WERI-Rb-1 (cell line): ENCODE measurements at regions not wholly inside any gene's neighbourhood (a gene's known extent, or its start where the extent isn't known, plus 50 kb on each side); places are given as distances from the start of the nearest gene placed in this dataset.
A peak's percentile ranks its signal among the peaks of the same experiment; 100 is the strongest.

Source experiments
- DNase-seq: peaks from one replicate; pipeline ENCODE4 v3.0.0-alpha.2; 2020
- H3K27ac ChIP-seq: fragments of 250-450 bp; sonication (Bioruptor Pico); 2 replicates; pipeline ENCODE4 v1.5.1; 2020; ENCODE audit warnings: mild to moderate bottlenecking, moderate library complexity
- H3K27me3 ChIP-seq: fragments of 250-450 bp; sonication (Bioruptor Pico); 2 replicates; pipeline ENCODE4 v1.5.1; 2021; ENCODE audit warnings: mild to moderate bottlenecking, low read depth, moderate library complexity; ENCODE audit not compliant: insufficient read depth, severe bottlenecking
- H3K36me3 ChIP-seq: fragments of 250-450 bp; sonication (Bioruptor Pico); 2 replicates; pipeline ENCODE4 v1.5.1; 2020; ENCODE audit warnings: mild to moderate bottlenecking, moderate library complexity
- H3K4me3 ChIP-seq: 2 replicates; pipeline ENCODE4 v1.5.1; 2011; ENCODE audit warnings: low read depth, mild to moderate bottlenecking, control low read depth, low read length
- H3K9me3 ChIP-seq: fragments of 250-450 bp; sonication (Bioruptor Pico); 2 replicates; pipeline ENCODE4 v1.5.1; 2021; ENCODE audit warnings: mild to moderate bottlenecking, moderate library complexity; ENCODE audit not compliant: severe bottlenecking
- CTCF ChIP-seq: IDR thresholded peaks from 2 replicates; pipeline ENCODE4 v1.5.1; 2011; ENCODE audit warnings: low read depth, mild to moderate bottlenecking, control low read depth, inconsistent platforms, low read length

- H3K9me3 ChIP-seq = no peaks in the 10 kb centered on the region
- no peak for TF ChIP-seq CTCF
Observed at GRCh38 chr9:89970701-89971100, 365.9 kb downstream of the GADD45G start.

DNA sequence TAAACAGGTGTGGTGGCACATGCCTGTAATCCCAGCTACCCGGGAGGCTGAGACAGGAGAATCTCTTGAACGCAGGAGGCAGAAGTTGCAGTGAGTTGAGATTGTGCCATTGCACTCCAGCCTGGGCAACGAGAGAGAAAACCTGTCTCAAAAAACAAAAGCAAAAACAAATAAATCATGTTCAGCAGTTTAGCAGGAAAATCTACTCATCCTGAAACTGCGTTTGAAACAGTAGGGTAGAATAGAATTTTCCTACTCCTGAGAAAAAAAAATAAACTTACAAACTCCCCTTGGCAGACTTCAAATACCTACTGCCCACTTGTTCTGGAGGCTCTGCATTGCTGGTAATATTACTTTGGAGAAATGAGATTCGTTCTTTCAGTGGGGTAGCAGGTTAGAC, 367.7 kb downstream of the GADD45G start:
- H3K9me3 ChIP-seq = no peaks in the 10 kb centered on the region
- H3K27ac ChIP-seq = no peak overlapping the region
- no peak overlapping the region for H3K4me3 ChIP-seq
- no peak for DNase-seq
- H3K36me3 ChIP-seq = no peaks in the 10 kb centered on the region
- TF ChIP-seq CTCF = no peak
- no peaks in the 10 kb centered on the region for H3K27me3 ChIP-seq

More at GRCh38 chr9:89970701-89971100, 365.9 kb downstream of the GADD45G start:
- no peaks in the 10 kb centered on the region for H3K36me3 ChIP-seq
- H3K4me3 ChIP-seq = no peak overlapping the region
- H3K27ac ChIP-seq = no peak overlapping the region
- DNase-seq = no peak
- H3K27me3 ChIP-seq = no peaks in the 10 kb centered on the region

GRCh38 chr9:89974582-89974981, 369.8 kb downstream of the GADD45G start:
- Histone ChIP-seq H3K27me3 (no peaks in the 10 kb centered on the region), H3K4me3 (no peak overlapping the region), H3K36me3 (no peaks in the 10 kb centered on the region), H3K9me3 (no peaks in the 10 kb centered on the region), H3K27ac (no peak overlapping the region)
- DNase-seq = no peak
- TF ChIP-seq CTCF = no peak

DNA sequence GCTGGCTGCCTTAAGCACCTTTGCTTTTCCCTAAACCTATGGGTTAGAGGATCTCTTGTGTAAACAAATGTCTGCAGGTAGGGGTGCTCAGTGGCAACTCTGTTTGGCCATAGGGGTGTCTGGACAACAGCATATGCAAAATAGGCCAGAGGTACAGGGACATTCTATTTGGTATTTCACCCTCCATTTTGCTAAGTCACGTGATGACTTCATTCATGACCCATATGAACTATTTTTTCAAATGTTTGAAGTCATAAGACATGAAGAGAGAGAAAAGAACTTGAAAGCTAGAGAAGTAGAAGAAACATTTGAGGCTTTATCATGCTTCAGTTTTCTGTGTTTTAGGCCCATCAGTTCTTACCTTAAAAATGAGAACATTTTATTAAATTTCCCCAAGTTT, 370.2 kb downstream of the GADD45G start:
- H3K27me3 ChIP-seq = no peaks in the 10 kb centered on the region
- H3K9me3 ChIP-seq = no peaks in the 10 kb centered on the region
- no peak for DNase-seq
- no peak overlapping the region for H3K27ac ChIP-seq
- TF ChIP-seq CTCF = no peak
- no peak overlapping the region for H3K4me3 ChIP-seq
- no peaks in the 10 kb centered on the region for H3K36me3 ChIP-seq

DNA sequence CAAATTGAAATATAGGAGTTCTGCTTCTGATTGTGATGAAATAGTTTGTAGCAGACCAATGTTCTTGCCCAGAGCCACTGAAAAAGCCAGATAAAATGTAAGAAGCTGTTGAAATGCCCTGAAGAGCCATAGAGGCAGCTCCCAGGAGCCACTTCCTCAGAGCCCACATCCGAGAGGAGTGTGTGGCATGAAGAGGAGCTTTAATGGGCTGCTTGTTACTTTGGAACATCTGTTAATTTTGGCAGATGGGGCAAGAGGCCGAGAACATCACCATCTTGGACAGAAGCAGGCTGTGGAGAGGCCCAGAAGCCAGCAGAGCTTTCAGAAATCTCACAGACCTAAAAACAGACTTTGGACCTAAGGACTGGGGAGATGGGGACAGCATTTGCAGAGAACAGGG, 370.8 kb downstream of the GADD45G start:
- no peaks in the 10 kb centered on the region for H3K27me3 ChIP-seq
- DNase-seq = no peak
- no peaks in the 10 kb centered on the region for H3K9me3 ChIP-seq
- H3K36me3 ChIP-seq = no peaks in the 10 kb centered on the region
- no peak overlapping the region for H3K4me3 ChIP-seq
- TF ChIP-seq CTCF = no peak
- no peak overlapping the region for H3K27ac ChIP-seq

- peak; percentile 42 for TF ChIP-seq CTCF
- H3K27me3 ChIP-seq = no peaks in the 10 kb centered on the region
- H3K4me3 ChIP-seq = no peak overlapping the region
- no peak for DNase-seq
- no peaks in the 10 kb centered on the region for H3K36me3 ChIP-seq
- H3K9me3 ChIP-seq = peaks cover 2% of the 10 kb centered on the region
- no peak overlapping the region for H3K27ac ChIP-seq
Observed at GRCh38 chr9:89978185-89978584, 373.4 kb downstream of the GADD45G start.
